Transverse colon (tissue), 4 donors: ENCODE measurements at regions not wholly inside any gene's neighbourhood (a gene's known extent, or its start where the extent isn't known, plus 50 kb on each side); places are given as distances from the start of the nearest gene placed in this dataset.

Source experiments
- DNase-seq: peaks from one replicate; pipeline ENCODE4 v3.0.0-alpha.2; 2019
- H3K27ac ChIP-seq, 4 donors: fragments of 200-600 bp; sonication (generic); 2 replicates each; pipeline ENCODE4 v1.5.1; 2016 to 2018; ENCODE audit warnings: inconsistent platforms in 4 of 4
- H3K27me3 ChIP-seq: fragments of 200-600 bp; sonication (generic); 2 replicates; pipeline ENCODE4 v1.5.1; 2017; ENCODE audit warnings: inconsistent platforms
- H3K36me3 ChIP-seq, 4 donors: fragments of 200-600 bp; sonication (generic); 2 replicates each; pipeline ENCODE4 v1.5.1; 2017 to 2019; ENCODE audit warnings: inconsistent platforms in 4 of 4
- H3K4me1 ChIP-seq, 4 donors: fragments of 200-600 bp; sonication (generic); 2 replicates each; pipeline ENCODE4 v1.5.1; 2017 to 2020; ENCODE audit warnings: inconsistent platforms in 4 of 4
- H3K4me3 ChIP-seq, 4 donors: fragments of 200-600 bp; sonication (generic); 1 replicate in 1 of 4; 2 replicates in 3 of 4; pipeline versions ENCODE4 v1.5.1 to v1.6.1; 2017 to 2019; ENCODE audit warnings: inconsistent platforms in 4 of 4
- H3K9me3 ChIP-seq, 2 donors: fragments of 200-600 bp; sonication (generic); 2 replicates each; pipeline ENCODE4 v1.5.1; 2017 to 2019; ENCODE audit warnings: inconsistent platforms in 2 of 2
- EP300 ChIP-seq: sonication (generic); formaldehyde crosslinking; IDR thresholded peaks from one replicate; pipeline ENCODE4 v1.6.1; 2017; ENCODE audit warnings: antibody characterized with exemption, low read depth
- POLR2A ChIP-seq: fragments of 450-650 bp; IDR thresholded peaks from one replicate; pipeline ENCODE4 v1.6.1; 2016; ENCODE audit warnings: antibody characterized with exemption, mild to moderate bottlenecking, moderate library complexity
- POLR2AphosphoS5 ChIP-seq, 3 donors: sonication (generic); formaldehyde crosslinking; IDR thresholded peaks; one replicate each; pipeline ENCODE4 v1.6.1; 2016; ENCODE audit warnings: antibody characterized with exemption in 3 of 3
- WGBS, 2 donors: methylation state at CpG; one replicate each; pipeline ENCODE4 v1.1.5; 2018; ENCODE audit warnings: low coverage in 1 of 2; 5-methylcytosine and 5-hydroxymethylcytosine counted together
- in situ Hi-C, 4 donors: fragments of 200-750 bp; cut with MboI; loops; one replicate each; pipeline versions ENCODE4 v1.15.0 to v1.15.1; 2017; ENCODE audit warnings: low sequenced_read_pairs in 3 of 4, low pct_ligation_motif_present in 1 of 4, low pct_unique_long_range_greater_than_20kb in 1 of 4
- intact Hi-C: fragments of 100-400 bp; cut with DNase I; formaldehyde crosslinking; loops from one replicate; pipeline ENCODE4 v1.15.1; 2023; ENCODE audit warnings: low total_unique reads
- TF ChIP-seq, protein P1 (sequence below), 5 experiments: fragments of 200-600 bp in 3 of 5; fragments of 450-650 bp in 2 of 5; sonication (generic) in 3 of 5; IDR thresholded peaks; 1 replicate in 2 of 5; 2 replicates in 3 of 5; pipeline ENCODE4 v1.5.1; 2016 to 2017; ENCODE audit warnings: antibody characterized with exemption in 5 of 5, inconsistent platforms in 3 of 5, mild to moderate bottlenecking in 2 of 5, moderate library complexity in 1 of 5

- intact Hi-C loops, result no loop called here
- 63% methylated on average over 6 of the region's 6 CpGs; no CpG with 5 or more reads in 1 of the 2 donors for WGBS, 2 donors
- TF ChIP-seq POLR2AphosphoS5 (IDR thresholded peaks at IDR 0.05) (no peak), EP300 (no peak), POLR2A (no peak)
- TF ChIP-seq, protein P1, sequence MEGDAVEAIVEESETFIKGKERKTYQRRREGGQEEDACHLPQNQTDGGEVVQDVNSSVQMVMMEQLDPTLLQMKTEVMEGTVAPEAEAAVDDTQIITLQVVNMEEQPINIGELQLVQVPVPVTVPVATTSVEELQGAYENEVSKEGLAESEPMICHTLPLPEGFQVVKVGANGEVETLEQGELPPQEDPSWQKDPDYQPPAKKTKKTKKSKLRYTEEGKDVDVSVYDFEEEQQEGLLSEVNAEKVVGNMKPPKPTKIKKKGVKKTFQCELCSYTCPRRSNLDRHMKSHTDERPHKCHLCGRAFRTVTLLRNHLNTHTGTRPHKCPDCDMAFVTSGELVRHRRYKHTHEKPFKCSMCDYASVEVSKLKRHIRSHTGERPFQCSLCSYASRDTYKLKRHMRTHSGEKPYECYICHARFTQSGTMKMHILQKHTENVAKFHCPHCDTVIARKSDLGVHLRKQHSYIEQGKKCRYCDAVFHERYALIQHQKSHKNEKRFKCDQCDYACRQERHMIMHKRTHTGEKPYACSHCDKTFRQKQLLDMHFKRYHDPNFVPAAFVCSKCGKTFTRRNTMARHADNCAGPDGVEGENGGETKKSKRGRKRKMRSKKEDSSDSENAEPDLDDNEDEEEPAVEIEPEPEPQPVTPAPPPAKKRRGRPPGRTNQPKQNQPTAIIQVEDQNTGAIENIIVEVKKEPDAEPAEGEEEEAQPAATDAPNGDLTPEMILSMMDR (IDR thresholded peaks at IDR 0.05), result no peak
- H3K27me3 ChIP-seq, result no peaks in the 10 kb centered on the region
- H3K4me1 ChIP-seq, result no peaks in the 10 kb centered on the region
- H3K36me3 ChIP-seq, result no peaks in the 10 kb centered on the region
- no peak overlapping the region for H3K4me3 ChIP-seq
- in situ Hi-C loops, result no loop called here
- DNase-seq, result no peak
- H3K9me3 ChIP-seq, result no peaks in the 10 kb centered on the region
- no peak overlapping the region for H3K27ac ChIP-seq
Measured at GRCh38 chr22:47808236-47808635, 1045.8 kb downstream of the TBC1D22A start.

- H3K36me3 ChIP-seq, result no peaks in the 10 kb centered on the region
- intact Hi-C loops (no loop called here), in situ Hi-C loops (no loop called here)
- no peaks in the 10 kb centered on the region for H3K9me3 ChIP-seq
- H3K4me1 ChIP-seq, result no peaks in the 10 kb centered on the region
- WGBS, 2 donors, result 66 to 71% methylated on average over 5 of the region's 5 CpGs
- TF ChIP-seq EP300 (no peak), POLR2AphosphoS5 (IDR thresholded peaks at IDR 0.05) (no peak), POLR2A (no peak)
- TF ChIP-seq, protein P1 (IDR thresholded peaks at IDR 0.05), result no peak
- no peaks in the 10 kb centered on the region for H3K27me3 ChIP-seq
- H3K4me3 ChIP-seq, result no peak overlapping the region
- DNase-seq, result no peak
- no peak overlapping the region for H3K27ac ChIP-seq
Measured at GRCh38 chr22:47807506-47807905, 1045.1 kb downstream of the TBC1D22A start.

DNA sequence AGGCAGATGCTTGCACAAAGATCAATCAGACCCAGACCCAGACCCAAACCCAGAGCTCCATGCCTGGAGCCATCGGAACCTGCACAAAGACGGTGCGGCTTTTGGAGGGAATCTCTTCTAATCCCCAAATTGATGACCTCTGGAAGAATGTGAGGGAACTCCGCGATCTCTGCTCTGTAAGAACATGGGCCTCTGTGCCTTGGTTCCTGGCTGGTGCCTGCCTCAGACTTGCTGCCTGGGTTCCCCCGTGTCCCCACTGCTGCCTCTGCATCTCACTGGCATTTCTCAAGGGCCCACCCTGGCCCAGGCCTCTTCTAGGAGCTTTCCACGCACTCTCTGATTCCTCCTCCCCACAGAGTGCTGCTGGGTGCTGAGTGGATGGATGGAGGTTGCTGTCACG is 1044.4 kb downstream of the TBC1D22A start:
- Histone ChIP-seq H3K4me1 (no peaks in the 10 kb centered on the region), H3K27me3 (no peaks in the 10 kb centered on the region), H3K36me3 (no peaks in the 10 kb centered on the region), H3K4me3 (no peak overlapping the region), H3K27ac (no peak overlapping the region), H3K9me3 (no peaks in the 10 kb centered on the region)
- DNase-seq, result no peak
- intact Hi-C loops (no loop called here), in situ Hi-C loops (no loop called here)
- TF ChIP-seq EP300, result no peak
- no peak for TF ChIP-seq POLR2A
- TF ChIP-seq, protein P1 (IDR thresholded peaks at IDR 0.05), result no peak
- TF ChIP-seq POLR2AphosphoS5 (IDR thresholded peaks at IDR 0.05), result no peak
- 79% methylated on average over 8 of the region's 8 CpGs; no CpG with 5 or more reads in 1 of the 2 donors for WGBS, 2 donors

- H3K27ac ChIP-seq, result no peak overlapping the region
- TF ChIP-seq EP300 (no peak), POLR2AphosphoS5 (IDR thresholded peaks at IDR 0.05) (no peak), POLR2A (no peak)
- TF ChIP-seq, protein P1 (IDR thresholded peaks at IDR 0.05), result no peak
- no peak for DNase-seq
- 88 to 100% methylated on average over 2 to 6 of the region's 6 CpGs for WGBS, 2 donors
- no peak overlapping the region for H3K4me3 ChIP-seq
- no peaks in the 10 kb centered on the region for H3K9me3 ChIP-seq
- no peaks in the 10 kb centered on the region for H3K36me3 ChIP-seq
- intact Hi-C loops, result no loop called here
- in situ Hi-C loops, result no loop called here
- no peaks in the 10 kb centered on the region for H3K27me3 ChIP-seq
- no peaks in the 10 kb centered on the region for H3K4me1 ChIP-seq
Measured at GRCh38 chr22:47805394-47805935, 1043.0 kb downstream of the TBC1D22A start.
